HG03565 (cell line): ENCODE measurements at regions not wholly inside any gene's neighbourhood (a gene's known extent, or its start where the extent isn't known, plus 50 kb on each side); places are given as distances from the start of the nearest gene placed in this dataset.
"Not testable (repeated sequence)": the region's sequence is repeated elsewhere in the genome, so short reads cannot be mapped to it uniquely, and the experiment has no call there.

ENCODE experiments used
- ATAC-seq: cut with Tn5 transposase; IDR thresholded peaks from one replicate; pipeline ENCODE4 v1.9.1; 2021; ENCODE audit warnings: mild to moderate bottlenecking, moderate library complexity; ENCODE audit not compliant: unreplicated experiment

DNA sequence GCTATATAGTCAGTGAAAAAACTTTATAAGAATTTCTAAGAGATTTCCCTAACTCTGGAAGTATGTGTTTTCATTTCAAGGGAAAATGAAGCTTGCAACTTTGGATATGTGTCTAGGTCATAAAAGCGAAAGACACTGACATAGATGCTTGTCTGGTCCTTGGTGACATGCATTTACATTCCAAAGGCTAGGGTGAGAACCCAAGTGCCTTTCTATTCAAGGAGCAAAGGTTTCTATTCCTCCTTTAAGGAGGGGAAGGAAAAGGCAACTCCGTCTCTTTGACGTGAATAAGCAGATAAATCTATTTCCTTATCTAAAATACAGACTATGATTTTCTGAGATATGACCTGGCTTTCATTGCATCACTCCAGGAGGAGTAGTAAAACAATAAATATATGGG is 261.1 kb downstream of the CDH7 start:
- no peak for ATAC-seq

DNA sequence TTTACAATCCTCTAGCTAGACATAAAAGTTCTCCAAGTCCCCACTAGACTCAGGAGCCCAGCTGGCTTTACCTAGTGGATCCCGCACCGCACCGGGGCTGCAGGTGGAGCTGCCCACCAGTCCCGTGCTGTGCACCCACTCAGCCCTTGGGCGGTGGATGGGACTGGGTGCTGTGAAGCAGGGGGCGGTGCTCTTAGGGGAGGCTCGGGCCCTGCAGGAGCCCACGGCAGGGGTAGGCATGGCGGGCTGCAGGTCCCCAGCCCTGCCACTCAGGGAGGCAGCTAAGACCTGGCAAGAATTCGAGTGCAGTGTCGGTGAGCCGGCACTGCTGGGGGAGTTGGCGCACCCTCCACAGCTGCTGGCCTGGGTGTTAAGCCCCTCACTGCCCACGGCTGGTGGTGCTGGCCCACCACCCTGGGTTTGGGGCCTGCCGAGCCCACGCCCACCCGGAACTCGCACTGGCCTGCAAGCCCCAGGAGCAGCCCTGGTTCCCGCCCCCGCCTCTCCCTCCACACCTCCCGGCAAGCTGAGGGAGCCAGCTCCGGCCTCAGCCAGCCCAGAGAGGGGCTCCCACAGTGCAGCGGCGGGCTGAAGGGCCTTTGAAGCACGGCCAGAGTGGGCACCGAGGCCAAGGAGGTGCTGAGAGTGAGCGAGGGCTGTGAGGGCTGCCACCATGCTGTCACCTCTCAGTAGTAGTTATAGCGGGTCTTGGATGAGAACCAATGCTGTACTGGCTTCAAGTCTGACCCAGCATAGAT is 255.2 kb downstream of the CDH7 start:
- no peak for ATAC-seq

DNA sequence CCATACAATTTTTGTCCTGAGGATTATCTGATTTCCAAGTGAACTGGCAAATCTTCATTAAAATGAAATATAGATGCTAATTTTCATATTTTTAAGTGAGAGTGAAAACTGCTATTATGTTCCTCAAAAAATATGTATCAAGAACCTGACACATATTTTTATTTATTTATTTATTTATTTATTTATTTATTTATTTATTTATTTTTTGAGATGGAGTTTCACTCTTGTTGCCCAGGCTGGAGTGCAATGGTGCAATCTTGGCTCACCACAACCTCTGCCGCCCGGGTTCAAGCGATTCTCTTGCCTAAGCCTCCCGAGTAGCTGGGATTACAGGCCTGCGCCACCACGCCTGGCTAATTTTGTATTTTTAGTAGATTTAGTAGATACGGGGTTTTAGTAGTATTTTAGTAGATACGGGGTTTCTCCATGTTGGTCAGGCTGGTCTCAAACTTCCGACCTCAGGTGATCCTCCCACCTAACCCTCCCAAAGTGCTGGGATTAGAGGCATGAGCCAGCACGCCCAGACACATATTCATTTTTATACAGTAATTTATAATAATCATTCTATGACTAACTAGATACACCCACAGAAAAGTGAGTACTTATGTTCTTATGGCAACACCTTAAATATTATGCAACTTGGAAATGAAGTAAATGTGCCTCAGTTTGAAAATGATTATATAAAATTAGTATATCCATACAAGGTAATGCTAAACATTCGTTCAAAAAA is 248.3 kb downstream of the CDH7 start:
- not testable (repeated sequence) for ATAC-seq

DNA sequence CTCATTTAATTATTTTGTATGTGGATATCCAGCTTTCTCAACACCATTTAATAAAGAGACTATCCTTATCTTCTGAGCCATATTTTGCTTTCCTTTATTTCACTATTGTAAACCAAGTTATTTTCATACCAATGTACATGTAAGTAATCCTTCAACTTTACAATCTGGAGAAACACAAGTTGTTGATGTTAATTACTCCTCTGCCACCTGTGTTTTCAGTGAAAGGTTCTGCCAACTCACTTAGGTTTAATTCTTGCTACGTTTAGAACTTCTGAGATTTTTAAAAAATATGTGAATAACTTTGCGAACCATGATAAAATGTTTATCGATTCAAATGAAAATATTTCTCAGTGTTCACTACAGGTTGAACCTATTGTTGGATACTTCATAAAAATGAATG is 244.4 kb downstream of the CDH7 start:
- ATAC-seq, result no peak

DNA sequence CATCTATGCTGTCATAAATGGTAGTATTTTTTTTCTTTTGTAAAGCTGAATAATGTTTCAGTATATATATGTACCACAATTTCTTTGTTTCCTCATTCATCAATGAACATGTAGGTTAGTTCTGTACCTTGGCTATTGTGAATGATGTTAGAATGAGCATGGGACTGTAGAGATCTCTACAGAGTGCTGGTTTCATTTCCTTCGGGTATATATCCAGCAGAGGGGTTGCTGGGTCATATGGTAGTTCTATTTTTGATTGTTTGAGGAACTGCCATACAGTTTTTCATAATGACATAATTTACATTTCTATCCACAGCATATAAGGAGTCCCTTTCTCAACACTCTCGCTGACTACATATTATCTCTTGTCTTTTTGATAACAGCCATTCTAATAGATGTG is 243.5 kb downstream of the CDH7 start:
- ATAC-seq, result peak; percentile 36

DNA sequence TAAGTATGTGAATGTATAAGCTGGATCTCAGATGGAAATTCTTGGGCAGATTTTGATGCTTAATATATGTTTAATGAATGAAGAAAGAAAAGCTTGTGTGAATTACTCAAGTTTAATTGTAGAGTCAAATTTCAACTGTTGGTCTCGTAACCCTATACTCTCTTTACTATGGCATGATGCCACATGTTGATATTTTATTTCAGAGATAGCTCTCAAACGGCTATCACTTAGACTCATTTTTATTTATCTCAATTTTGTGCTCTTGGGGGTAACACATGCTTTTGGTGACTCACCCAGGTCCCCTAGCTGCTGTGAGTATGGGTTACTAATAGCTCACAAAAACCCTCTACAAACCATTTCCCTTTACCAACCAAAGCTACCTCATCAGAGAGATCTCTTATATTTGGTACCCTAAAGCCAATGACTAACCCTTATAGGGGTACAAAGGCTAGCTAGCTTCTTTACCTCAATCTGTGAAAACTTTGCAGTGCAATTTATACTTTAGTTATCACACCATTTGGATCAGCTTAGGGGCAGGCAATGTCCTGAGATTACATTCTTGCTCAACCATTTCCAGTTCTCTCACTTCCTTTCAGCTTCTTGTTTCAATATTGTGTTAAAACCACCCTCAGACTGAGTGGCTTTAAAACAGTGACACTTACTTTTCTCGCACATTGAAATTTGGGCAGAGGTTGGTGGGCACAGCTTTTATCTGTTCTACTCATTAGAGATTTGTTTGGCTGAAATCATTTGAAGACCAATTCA is 240.3 kb downstream of the CDH7 start:
- ATAC-seq, result no peak

DNA sequence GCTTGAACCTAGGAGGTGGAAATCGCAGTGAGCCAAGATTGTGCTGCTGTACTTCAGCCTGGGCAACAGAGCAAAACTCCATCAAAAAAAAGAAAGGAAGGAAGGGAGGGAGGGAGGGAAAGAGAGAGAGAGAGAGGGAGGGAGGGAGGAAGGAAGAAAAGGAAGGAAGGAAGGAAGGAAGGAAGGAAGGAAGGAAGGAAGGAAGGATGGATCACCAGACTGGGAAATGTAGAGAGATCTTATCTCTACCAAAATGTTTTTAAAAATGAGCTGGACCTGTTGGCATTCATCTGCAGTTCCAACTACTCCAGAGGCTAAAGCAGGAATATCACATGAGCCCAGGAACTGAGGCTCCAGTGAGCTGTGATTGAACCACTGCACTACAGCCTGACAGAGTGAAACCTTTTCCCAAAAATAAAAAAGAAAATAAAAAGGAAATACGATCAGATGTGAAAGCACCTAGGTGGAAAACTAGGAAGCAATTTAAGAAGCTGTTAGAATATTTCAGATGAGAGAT is 239.4 kb downstream of the CDH7 start:
- ATAC-seq, result no peak

DNA sequence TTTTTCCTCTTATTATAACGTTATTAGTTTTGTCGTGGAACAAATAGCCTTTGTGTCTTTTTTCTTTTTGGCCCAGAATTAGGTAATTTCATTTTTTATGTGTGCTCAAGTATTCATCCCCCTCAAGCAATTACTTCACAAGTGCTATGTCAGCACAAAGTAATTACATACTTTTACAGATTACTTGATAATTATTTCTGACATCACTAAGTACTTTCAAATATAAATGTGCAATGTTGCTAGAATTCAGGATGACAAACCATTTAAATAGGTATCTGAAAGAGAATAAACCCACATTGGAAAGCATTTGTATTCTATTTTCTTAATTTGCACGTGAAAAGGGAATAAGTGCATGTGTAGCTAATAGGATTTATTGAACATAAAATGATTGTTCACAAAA is 238.2 kb downstream of the CDH7 start:
- ATAC-seq, result no peak

DNA sequence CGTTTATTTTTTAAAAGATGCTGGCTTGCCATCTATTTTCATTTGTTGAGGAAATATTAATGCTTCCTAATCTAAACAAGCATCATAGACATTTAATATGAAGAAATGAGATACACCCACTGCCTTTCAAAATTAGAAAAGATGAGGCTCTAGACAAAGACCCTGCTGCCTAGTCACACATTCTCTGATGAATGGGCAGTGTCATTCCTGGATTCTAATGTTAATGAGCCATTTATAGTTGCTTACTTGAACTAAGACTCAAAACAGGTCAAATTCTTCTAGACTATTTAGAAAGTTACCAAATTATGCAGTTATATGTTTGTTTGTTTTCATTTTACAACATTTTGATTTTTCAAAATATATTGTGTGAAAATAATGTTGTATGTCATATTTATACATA is 237.6 kb downstream of the CDH7 start:
- ATAC-seq, result no peak

DNA sequence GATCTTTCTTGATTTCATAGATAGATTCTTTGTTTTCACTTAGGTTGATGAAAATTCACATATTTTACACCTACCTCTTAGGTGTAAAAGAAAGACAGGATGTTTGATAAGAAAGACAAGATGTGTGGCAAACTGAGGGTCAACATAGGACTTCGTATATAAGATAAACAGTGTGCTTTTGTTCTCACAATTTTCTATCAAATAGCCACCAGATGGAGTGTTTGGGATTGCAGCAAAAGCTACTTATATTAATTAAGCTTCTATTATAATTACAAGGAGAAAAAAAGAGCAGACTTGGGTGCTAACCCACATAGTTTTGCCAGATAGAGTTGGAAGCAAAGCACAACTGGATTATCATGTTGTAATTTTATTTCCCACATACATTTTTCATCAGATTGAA is 232.9 kb downstream of the CDH7 start:
- no peak for ATAC-seq

DNA sequence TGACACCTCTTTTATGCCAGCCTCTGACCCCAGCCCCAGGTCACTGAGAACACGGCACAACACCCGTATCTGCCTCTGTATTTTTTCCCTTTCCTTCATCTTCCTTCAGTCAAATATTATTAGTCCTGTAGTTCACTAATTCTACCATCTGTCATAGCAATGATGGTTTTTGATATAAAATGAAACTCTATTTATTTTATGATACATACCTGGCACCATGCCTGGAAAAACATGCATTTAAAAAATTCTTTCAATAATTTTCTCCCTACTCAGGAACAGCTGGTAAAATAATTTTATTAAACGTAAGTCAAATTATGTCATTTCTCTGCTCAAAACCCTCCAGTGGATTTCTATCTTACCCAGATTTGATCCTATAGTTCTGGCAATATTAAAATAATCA is 224.7 kb downstream of the CDH7 start:
- no peak for ATAC-seq

DNA sequence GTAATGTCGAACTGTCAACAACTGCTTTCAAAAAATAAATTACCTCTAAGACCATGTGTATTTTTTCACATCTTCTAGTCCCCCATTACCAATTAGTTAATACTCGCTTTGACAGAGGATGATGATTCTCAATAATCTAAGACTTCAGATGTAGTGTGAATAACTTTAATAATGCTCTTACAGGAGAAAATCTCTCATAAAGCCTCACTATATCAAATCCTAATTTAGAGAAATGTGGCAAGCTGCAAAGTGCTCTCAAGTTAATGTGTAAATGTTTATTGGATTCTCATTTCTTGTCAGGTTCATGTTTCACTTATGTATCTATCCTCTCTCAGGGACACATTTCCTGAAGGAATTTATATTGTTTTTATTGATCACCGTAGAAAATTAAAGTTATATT is 223.9 kb downstream of the CDH7 start:
- no peak for ATAC-seq

DNA sequence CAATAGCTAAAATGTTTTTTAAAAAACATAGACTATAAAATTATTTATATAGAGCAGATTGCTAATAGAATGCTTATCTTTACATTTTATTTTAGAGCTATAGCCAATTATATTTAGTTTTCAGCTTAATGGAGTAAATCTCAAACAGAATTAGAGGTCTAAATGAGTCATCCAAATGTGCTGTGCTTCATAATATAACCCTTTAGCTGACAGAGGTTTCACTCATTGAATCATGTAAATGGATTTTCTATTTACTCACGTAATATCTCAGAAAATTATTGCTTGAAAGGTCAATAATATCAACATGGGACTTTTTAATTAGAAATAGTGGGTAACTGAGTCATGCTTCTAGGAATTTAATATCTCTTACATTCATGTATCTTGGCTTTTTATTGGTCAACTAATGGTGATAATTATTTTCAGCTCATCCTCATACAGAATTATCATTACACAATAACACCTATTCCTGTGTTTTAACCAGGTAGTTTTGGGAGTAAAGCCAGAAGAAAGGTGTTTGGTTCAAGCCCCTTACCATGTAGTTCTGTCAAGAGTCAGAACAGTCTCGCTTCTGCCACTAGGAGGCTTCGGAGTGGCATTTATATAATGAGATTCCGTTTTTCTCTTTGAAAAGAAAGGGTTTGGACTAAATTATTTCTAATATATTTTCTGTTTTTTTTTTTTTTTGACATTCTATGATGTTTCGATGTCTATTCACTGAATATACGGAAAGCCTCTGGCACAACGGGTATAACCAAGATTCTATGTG is 217.6 kb downstream of the CDH7 start:
- no peak for ATAC-seq

DNA sequence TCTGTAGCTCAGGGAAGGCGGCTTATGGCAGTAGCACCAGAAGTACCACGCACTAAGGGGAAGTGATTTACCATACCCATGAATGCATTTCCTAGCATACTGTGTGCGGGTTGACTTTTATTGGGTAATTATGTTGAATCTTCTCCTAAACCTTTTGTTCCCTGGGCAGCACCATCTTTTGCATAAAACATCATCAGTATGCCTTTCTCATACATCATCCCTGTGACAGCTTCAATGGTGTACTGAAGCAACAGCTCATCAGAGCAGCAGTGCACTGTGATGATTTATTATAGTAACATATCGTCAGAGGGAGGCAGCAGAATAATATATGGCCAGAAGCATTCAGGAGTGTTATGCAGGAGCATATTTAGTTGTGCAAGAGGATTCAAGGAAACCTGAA is 204.9 kb downstream of the CDH7 start:
- ATAC-seq, result no peak

DNA sequence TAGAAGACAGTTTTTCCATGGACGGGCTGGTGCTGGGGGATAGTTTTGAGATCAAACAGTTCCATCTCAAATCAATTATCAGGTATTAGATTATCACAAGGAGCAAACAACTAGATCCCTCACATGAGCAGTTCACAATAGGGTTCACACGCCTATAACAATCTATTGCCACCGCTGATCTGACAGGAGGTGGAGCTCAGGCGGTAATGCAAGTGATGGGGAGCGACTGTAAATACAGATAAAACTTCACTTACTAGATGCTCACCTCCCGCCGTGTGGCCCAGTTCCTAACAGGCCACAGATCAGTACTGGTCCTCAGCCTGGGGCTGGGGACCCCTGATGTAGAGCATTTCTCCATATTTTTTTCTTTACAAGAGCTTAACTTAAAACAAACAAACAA is 203.6 kb downstream of the CDH7 start:
- no peak for ATAC-seq

DNA sequence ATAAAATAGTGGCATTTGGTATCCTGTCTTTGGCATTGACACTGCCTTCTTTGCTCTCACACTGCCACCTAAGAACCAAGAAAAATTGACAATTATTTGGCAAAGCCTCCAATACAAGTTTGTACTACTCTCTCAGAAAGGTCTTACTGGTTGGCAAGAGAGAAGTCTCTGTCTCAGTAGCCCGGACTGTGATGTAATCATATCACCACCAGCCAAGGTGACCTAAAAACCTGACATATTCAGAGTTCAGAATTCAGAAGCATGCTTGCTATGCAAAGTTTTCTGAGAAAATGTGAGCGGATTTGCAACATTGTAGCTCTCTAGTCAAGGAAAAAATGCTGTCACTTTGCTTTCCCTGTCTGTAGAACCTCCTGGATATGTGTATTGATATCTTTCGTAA is 196.0 kb downstream of the CDH7 start:
- ATAC-seq, result no peak

DNA sequence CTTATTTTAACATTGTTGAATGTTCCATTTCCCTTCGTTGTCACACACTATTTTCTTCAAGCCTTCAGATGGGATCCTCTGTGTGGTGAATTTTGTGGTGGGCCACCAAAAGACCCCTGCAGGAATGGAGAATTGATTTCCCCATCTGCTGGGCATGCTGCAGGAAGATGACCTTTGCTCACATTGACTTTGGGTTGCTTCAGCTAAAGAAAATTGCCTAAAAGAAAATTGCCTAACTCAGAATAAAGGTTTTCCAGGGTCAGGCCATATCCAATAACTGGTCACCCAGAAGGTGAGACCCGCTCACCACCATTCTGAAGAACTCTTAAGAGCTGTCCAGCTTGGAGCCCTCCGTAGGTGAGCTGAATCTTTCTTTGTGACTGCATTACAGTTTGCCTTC is 192.5 kb downstream of the CDH7 start:
- ATAC-seq, result no peak

DNA sequence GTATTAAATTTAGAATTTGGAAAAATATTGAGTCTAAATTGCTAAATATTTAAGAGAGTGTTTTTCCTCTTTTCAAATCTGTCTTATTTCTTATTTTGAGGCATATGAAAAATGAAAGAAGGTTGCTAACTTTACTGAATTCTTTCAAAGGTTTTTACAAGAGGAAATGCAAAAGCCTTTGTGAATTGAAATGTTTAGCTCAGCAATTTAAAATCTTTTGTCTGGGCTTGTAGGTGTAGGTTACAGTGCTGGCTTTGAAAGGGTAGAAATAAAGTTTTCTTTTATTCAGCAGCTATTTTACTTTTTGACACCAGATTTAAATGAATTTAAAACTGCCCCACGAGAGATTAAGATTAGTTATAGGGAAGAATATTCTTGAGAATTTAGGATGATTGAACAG is 192.0 kb downstream of the CDH7 start:
- no peak for ATAC-seq

DNA sequence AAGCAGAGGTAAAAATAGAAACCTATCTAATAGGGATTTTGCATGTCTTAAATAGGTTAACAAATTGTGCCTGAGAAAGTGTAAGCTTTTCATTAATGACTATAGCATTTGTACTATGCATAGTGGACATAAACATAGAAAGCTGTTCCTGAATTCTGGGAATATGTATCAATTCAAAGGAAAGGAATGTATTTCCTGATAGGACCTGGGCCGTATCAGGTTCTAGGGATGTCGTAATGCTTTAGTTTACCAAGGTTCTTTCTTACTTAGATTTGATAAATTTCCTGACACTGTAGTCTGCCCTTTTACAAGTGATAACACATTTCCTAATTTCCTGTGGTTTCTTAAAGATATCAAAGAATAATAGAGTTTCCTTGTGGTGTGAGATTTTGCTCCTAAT is 191.3 kb downstream of the CDH7 start:
- ATAC-seq, result no peak

DNA sequence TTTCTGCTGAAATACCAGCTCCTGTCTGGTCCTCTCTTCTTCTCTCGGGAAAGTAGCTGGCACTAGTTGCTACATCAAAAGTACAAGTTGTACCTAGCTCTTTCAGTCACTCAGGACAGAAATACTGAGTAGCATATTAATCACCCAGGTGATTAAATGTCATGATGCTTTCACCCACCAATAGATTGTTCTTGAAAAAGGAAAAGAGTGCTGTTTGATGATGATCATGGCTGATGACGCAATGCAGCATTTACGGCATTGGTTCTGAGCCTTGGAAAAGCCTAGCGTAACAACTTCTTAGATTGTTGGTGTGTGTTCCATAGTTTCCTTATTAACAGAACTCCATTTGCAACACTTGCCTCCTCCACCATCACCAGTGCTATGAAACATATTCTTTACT is 190.7 kb downstream of the CDH7 start:
- no peak for ATAC-seq
